Tibial artery (tissue), 4 donors: ENCODE measurements at regions not wholly inside any gene's neighbourhood (a gene's known extent, or its start where the extent isn't known, plus 50 kb on each side); places are given as distances from the start of the nearest gene placed in this dataset.

ENCODE experiments used
- DNase-seq, 2 donors: peaks; one replicate each; pipeline ENCODE4 v3.0.0-alpha.2; 2019
- H3K27ac ChIP-seq, 2 donors: fragments of 200-600 bp; sonication (generic) in 1 of 2; 1 replicate in 1 of 2; 2 replicates in 1 of 2; pipeline ENCODE4 v1.5.1; 2018 to 2019; ENCODE audit warnings: mild to moderate bottlenecking in 1 of 2
- H3K27me3 ChIP-seq, 2 donors: fragments of 200-600 bp; sonication (generic) in 1 of 2; one replicate each; pipeline versions ENCODE4 v1.5.1 to v1.6.0; 2016 to 2019
- H3K36me3 ChIP-seq, 3 donors: fragments of 200-600 bp; sonication (generic) in 2 of 3; one replicate each; pipeline ENCODE4 v1.5.1; 2016 to 2019; ENCODE audit warnings: mild to moderate bottlenecking in 2 of 3
- H3K4me1 ChIP-seq, 4 donors: fragments of 200-600 bp; sonication (generic) in 2 of 4; 1 replicate in 3 of 4; 2 replicates in 1 of 4; pipeline ENCODE4 v1.5.1; 2016 to 2019
- H3K4me3 ChIP-seq, 2 donors: fragments of 200-600 bp; sonication (generic) in 1 of 2; 1 replicate in 1 of 2; 2 replicates in 1 of 2; pipeline ENCODE4 v1.5.1; 2018 to 2019; ENCODE audit warnings: mild to moderate bottlenecking in 2 of 2
- H3K9me3 ChIP-seq, 3 donors: fragments of 200-600 bp; sonication (generic) in 1 of 3; one replicate each; pipeline ENCODE4 v1.5.1; 2016 to 2019
- CTCF ChIP-seq, 2 experiments: fragments of 200-600 bp in 1 of 2; fragments of 450-650 bp in 1 of 2; IDR thresholded peaks; one replicate each; pipeline ENCODE4 v1.5.1; 2017 to 2019; ENCODE audit warnings: antibody characterized with exemption in 2 of 2, mild to moderate bottlenecking in 1 of 2, moderate library complexity in 1 of 2
- intact Hi-C: fragments of 100-400 bp; cut with DNase I; formaldehyde crosslinking; loops from one replicate; pipeline ENCODE4 v1.15.0; 2023; ENCODE audit warnings: low total_unique reads

GRCh38 chr7:142546452-142546851 lies 202.8 kb upstream of the PRSS1 start:
- H3K27ac ChIP-seq = no peak overlapping the region
- DNase-seq = no peak
- intact Hi-C loops = no loop called here
- H3K27me3 ChIP-seq = no peaks in the 10 kb centered on the region
- H3K9me3 ChIP-seq = no peaks in the 10 kb centered on the region
- no peaks in the 10 kb centered on the region for H3K36me3 ChIP-seq
- TF ChIP-seq CTCF (IDR thresholded peaks at IDR 0.05) = no peak
- no peaks in the 10 kb centered on the region for H3K4me1 ChIP-seq
- H3K4me3 ChIP-seq = no peak overlapping the region

- H3K4me3 ChIP-seq = no peak overlapping the region
- H3K4me1 ChIP-seq = no peaks in the 10 kb centered on the region
- H3K27me3 ChIP-seq = no peaks in the 10 kb centered on the region
- H3K9me3 ChIP-seq = no peaks in the 10 kb centered on the region
- intact Hi-C loops = no loop called here
- no peak overlapping the region for H3K27ac ChIP-seq
- TF ChIP-seq CTCF (IDR thresholded peaks at IDR 0.05) = no peak
- DNase-seq = no peak
- no peaks in the 10 kb centered on the region for H3K36me3 ChIP-seq
These were observed 206.3 kb upstream of the PRSS1 start for GRCh38 chr7:142542942-142543341.

GRCh38 chr7:142542105-142542504 lies 207.2 kb upstream of the PRSS1 start:
- Histone ChIP-seq H3K36me3 (no peaks in the 10 kb centered on the region), H3K4me1 (no peaks in the 10 kb centered on the region), H3K27ac (no peak overlapping the region), H3K4me3 (no peak overlapping the region), H3K27me3 (no peaks in the 10 kb centered on the region), H3K9me3 (no peaks in the 10 kb centered on the region)
- intact Hi-C loops = no loop called here
- no peak for TF ChIP-seq CTCF (IDR thresholded peaks at IDR 0.05)
- DNase-seq = no peak

- Histone ChIP-seq H3K4me3 (no peak overlapping the region), H3K27me3 (no peaks in the 10 kb centered on the region), H3K36me3 (no peaks in the 10 kb centered on the region), H3K27ac (no peak overlapping the region), H3K4me1 (no peaks in the 10 kb centered on the region), H3K9me3 (no peaks in the 10 kb centered on the region)
- intact Hi-C loops = no loop called here
- no peak for DNase-seq
- TF ChIP-seq CTCF (IDR thresholded peaks at IDR 0.05) = no peak
These were observed 208.9 kb upstream of the PRSS1 start for GRCh38 chr7:142540371-142540770.

GRCh38 chr7:142539901-142540300 lies 209.4 kb upstream of the PRSS1 start:
- Histone ChIP-seq H3K27me3 (no peaks in the 10 kb centered on the region), H3K4me3 (no peak overlapping the region), H3K27ac (no peak overlapping the region), H3K4me1 (no peaks in the 10 kb centered on the region), H3K9me3 (no peaks in the 10 kb centered on the region), H3K36me3 (no peaks in the 10 kb centered on the region)
- TF ChIP-seq CTCF (IDR thresholded peaks at IDR 0.05) = no peak
- no peak for DNase-seq
- intact Hi-C loops = no loop called here

- Histone ChIP-seq H3K27ac (no peak overlapping the region), H3K4me1 (no peaks in the 10 kb centered on the region), H3K9me3 (no peaks in the 10 kb centered on the region), H3K36me3 (no peaks in the 10 kb centered on the region), H3K4me3 (no peak overlapping the region), H3K27me3 (no peaks in the 10 kb centered on the region)
- TF ChIP-seq CTCF (IDR thresholded peaks at IDR 0.05) = no peak
- intact Hi-C loops = no loop called here
- DNase-seq = no peak
These were observed 211.5 kb upstream of the PRSS1 start for GRCh38 chr7:142537760-142538159.
